ENCODE measurements at regions not wholly inside any gene's neighbourhood (a gene's known extent, or its start where the extent isn't known, plus 50 kb on each side); places are given as distances from the start of the nearest gene placed in this dataset.

DNA sequence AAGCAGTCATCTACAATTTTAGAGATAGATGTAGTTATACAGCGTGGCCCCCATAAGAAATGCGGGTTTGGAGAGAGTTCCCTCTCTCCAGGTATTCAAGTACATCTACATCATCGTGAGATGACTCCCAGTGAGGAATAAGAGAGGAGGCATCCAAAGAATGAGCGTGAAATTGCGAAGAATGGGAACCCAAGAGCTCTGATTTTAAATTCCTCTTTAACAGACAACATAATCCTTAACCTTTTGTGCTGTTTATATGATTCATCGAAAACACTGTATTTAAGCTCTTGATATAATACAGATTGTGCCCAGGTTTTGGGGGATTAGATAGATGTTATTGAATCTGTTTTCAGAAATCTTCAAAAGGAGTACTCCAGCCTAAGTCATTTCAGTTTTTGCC lies 161.5 kb downstream of the COG6 start:
- Mint-ChIP-seq H3K27me3 (ENCODE audit: unreplicated experiment) (no peaks in the 10 kb centered on the region), H3K36me3 (ENCODE audit: unreplicated experiment) (no peaks in the 10 kb centered on the region), H3K4me3 (ENCODE audit: unreplicated experiment) (no peak overlapping the region), H3K27ac (ENCODE audit: unreplicated experiment) (no peak overlapping the region), H3K4me1 (ENCODE audit: low read depth, unreplicated experiment) (peaks cover 3% of the 10 kb centered on the region), H3K9me3 (ENCODE audit: unreplicated experiment) (no peaks in the 10 kb centered on the region)
- DNase-seq, result no peak
- TF ChIP-seq, protein P1, sequence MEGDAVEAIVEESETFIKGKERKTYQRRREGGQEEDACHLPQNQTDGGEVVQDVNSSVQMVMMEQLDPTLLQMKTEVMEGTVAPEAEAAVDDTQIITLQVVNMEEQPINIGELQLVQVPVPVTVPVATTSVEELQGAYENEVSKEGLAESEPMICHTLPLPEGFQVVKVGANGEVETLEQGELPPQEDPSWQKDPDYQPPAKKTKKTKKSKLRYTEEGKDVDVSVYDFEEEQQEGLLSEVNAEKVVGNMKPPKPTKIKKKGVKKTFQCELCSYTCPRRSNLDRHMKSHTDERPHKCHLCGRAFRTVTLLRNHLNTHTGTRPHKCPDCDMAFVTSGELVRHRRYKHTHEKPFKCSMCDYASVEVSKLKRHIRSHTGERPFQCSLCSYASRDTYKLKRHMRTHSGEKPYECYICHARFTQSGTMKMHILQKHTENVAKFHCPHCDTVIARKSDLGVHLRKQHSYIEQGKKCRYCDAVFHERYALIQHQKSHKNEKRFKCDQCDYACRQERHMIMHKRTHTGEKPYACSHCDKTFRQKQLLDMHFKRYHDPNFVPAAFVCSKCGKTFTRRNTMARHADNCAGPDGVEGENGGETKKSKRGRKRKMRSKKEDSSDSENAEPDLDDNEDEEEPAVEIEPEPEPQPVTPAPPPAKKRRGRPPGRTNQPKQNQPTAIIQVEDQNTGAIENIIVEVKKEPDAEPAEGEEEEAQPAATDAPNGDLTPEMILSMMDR (IDR thresholded peaks at IDR 0.05; ENCODE audit: partially characterized antibody, unreplicated experiment), result no peak

DNA sequence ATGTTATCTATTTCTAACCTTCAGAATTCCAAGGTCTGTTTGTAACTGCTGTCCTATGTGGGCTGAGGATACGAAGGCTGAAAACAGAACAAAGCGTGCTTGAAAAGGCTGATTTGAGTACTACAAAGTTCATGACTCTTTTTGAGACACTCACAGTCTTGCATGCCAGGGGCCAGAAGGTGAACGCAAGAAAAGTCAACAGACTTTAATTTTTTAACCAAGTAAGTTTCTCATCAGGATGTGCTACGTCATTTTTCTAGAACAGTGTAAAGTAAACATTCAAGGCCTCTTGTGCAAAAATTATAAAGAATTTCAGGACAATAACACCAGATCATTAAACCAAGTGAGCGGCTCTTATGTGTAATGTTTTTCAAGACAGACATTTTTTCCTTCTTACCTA lies 163.5 kb downstream of the COG6 start:
- DNase-seq, result no peak
- Mint-ChIP-seq H3K27ac (ENCODE audit: unreplicated experiment) (no peak overlapping the region), H3K36me3 (ENCODE audit: unreplicated experiment) (no peaks in the 10 kb centered on the region), H3K27me3 (ENCODE audit: unreplicated experiment) (no peaks in the 10 kb centered on the region), H3K4me1 (ENCODE audit: low read depth, unreplicated experiment) (peaks cover 3% of the 10 kb centered on the region), H3K4me3 (ENCODE audit: unreplicated experiment) (no peak overlapping the region), H3K9me3 (ENCODE audit: unreplicated experiment) (no peaks in the 10 kb centered on the region)
- TF ChIP-seq, protein P1 (IDR thresholded peaks at IDR 0.05; ENCODE audit: partially characterized antibody, unreplicated experiment), result no peak

DNA sequence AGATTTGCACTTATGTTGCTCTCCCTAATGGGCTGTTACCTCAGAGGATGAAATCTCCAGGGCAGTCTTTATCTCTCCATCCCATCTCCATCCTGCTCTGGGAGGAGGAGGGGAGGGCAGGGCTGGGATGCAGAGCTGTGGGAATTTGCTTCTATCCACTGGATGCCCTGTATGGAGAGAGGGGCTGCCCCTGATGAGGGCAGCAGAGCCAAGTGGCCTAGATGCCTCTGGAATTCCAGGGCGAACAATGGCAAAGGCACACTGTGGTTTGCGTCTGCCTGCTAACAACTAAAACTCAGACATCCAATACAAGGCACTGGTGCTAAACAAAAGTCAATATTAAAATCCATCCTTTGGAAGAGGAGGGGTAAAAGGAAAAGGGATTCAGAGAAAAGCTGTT lies 165.1 kb downstream of the COG6 start:
- Mint-ChIP-seq H3K9me3 (ENCODE audit: unreplicated experiment) (peaks cover under 1% of the 10 kb centered on the region), H3K27me3 (ENCODE audit: unreplicated experiment) (peaks cover under 1% of the 10 kb centered on the region), H3K27ac (ENCODE audit: unreplicated experiment) (no peak overlapping the region), H3K4me3 (ENCODE audit: unreplicated experiment) (no peak overlapping the region), H3K36me3 (ENCODE audit: unreplicated experiment) (no peaks in the 10 kb centered on the region), H3K4me1 (ENCODE audit: low read depth, unreplicated experiment) (peaks cover 3% of the 10 kb centered on the region)
- TF ChIP-seq, protein P1 (IDR thresholded peaks at IDR 0.05; ENCODE audit: partially characterized antibody, unreplicated experiment), result no peak
- DNase-seq, result no peak

DNA sequence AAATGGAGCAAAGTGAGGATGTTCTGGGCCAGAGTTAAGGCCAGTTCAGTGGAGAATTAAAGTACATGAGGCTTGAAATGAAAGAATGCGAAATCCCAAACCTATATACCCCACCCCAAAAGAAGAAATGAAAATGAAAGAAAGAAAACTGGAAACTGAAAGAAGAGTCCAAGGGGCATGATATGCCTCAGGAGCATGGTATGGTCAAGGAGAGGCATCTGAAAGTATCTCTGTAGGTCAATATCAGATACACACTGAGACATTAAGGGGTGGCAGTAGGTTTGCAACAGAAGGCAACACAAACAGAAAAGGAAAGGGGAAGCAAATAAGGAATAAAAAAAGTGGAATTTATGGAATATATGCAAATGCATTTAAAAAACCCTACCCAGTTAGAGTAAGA lies 166.5 kb downstream of the COG6 start:
- no peak for DNase-seq
- peaks cover 1% of the 10 kb centered on the region for H3K27me3 Mint-ChIP-seq (ENCODE audit: unreplicated experiment)
- no peaks in the 10 kb centered on the region for H3K36me3 Mint-ChIP-seq (ENCODE audit: unreplicated experiment)
- no peak overlapping the region for H3K4me3 Mint-ChIP-seq (ENCODE audit: unreplicated experiment)
- TF ChIP-seq, protein P1 (IDR thresholded peaks at IDR 0.05; ENCODE audit: partially characterized antibody, unreplicated experiment), result no peak
- H3K27ac Mint-ChIP-seq (ENCODE audit: unreplicated experiment), result no peak overlapping the region
- H3K9me3 Mint-ChIP-seq (ENCODE audit: unreplicated experiment), result peaks cover 1% of the 10 kb centered on the region
- H3K4me1 Mint-ChIP-seq (ENCODE audit: low read depth, unreplicated experiment), result peaks cover 3% of the 10 kb centered on the region

DNA sequence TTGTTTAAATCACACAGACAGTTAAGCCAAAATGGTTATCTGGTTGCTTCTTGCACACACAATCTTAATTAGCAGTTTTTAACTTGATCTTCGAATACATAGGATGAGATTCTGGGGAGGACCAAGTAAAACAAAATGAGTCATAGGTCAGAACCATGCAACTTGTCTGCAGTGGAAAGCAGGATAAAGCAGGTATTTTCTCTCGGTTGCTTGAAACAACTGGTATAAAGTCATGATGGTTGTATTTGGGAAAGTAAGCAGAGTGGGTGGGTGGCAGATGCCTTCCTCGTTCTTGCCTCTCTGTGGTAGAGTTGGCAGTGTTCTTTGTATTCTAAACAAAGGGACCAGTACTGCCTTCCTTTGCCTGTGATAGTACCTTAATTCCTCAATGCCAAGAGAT lies 167.0 kb downstream of the COG6 start:
- Mint-ChIP-seq H3K36me3 (ENCODE audit: unreplicated experiment) (no peaks in the 10 kb centered on the region), H3K4me1 (ENCODE audit: low read depth, unreplicated experiment) (peaks cover 3% of the 10 kb centered on the region), H3K9me3 (ENCODE audit: unreplicated experiment) (peaks cover 1% of the 10 kb centered on the region), H3K4me3 (ENCODE audit: unreplicated experiment) (no peak overlapping the region), H3K27me3 (ENCODE audit: unreplicated experiment) (peaks cover 1% of the 10 kb centered on the region), H3K27ac (ENCODE audit: unreplicated experiment) (no peak overlapping the region)
- TF ChIP-seq, protein P1 (IDR thresholded peaks at IDR 0.05; ENCODE audit: partially characterized antibody, unreplicated experiment), result no peak
- DNase-seq, result no peak

All from glutamatergic neuron (in vitro differentiated cells).